H9 (cell line): ENCODE measurements at regions not wholly inside any gene's neighbourhood (a gene's known extent, or its start where the extent isn't known, plus 50 kb on each side); places are given as distances from the start of the nearest gene placed in this dataset.

Source experiments
- DNase-seq: peaks from one replicate; pipeline ENCODE4 v3.0.0-alpha.2; 2017
- H2AFZ ChIP-seq: one replicate; pipeline ENCODE4 v1.6.1; 2013; ENCODE audit warnings: mild to moderate bottlenecking, low read length, control low read depth, moderate library complexity
- H2AK5ac ChIP-seq: 2 replicates; pipeline ENCODE4 v1.6.1; 2013; ENCODE audit warnings: low read length, control low read depth, mixed read lengths; ENCODE audit not compliant: insufficient read length
- H2BK120ac ChIP-seq: one replicate; pipeline ENCODE4 v1.6.1; 2013; ENCODE audit warnings: low read depth, mild to moderate bottlenecking, low read length, control low read depth, inconsistent platforms; ENCODE audit not compliant: poor library complexity, severe bottlenecking
- H2BK12ac ChIP-seq: 2 replicates; pipeline ENCODE4 v1.6.1; 2013; ENCODE audit warnings: low read length, control low read depth, mixed read lengths, low read depth; ENCODE audit not compliant: insufficient read length
- H2BK15ac ChIP-seq: 2 replicates; pipeline ENCODE4 v1.6.1; 2013; ENCODE audit warnings: low read depth, low read length, control low read depth
- H2BK20ac ChIP-seq: one replicate; pipeline ENCODE4 v1.6.1; 2013; ENCODE audit warnings: low read depth, mild to moderate bottlenecking, low read length, control low read depth, inconsistent platforms; ENCODE audit not compliant: poor library complexity, severe bottlenecking
- H2BK5ac ChIP-seq: 2 replicates; pipeline ENCODE4 v1.6.1; 2013; ENCODE audit warnings: low read length, control low read depth, mixed read lengths; ENCODE audit not compliant: insufficient read length
- H3K14ac ChIP-seq: 2 replicates; pipeline ENCODE4 v1.6.1; 2013; ENCODE audit warnings: low read length, control low read depth; ENCODE audit not compliant: insufficient read depth
- H3K18ac ChIP-seq: 2 replicates; pipeline ENCODE4 v1.6.1; 2013; ENCODE audit warnings: low read depth, mild to moderate bottlenecking, mixed read lengths, low read length, control low read depth; ENCODE audit not compliant: insufficient read length
- H3K23ac ChIP-seq: 2 replicates; pipeline ENCODE4 v1.6.1; 2013; ENCODE audit warnings: low read length, control low read depth, mixed read lengths, low read depth; ENCODE audit not compliant: insufficient read length
- H3K23me2 ChIP-seq: 2 replicates; pipeline ENCODE4 v1.6.1; 2013; ENCODE audit warnings: low read depth, mild to moderate bottlenecking, mixed read lengths, low read length, control low read depth; ENCODE audit not compliant: insufficient read length, poor library complexity, severe bottlenecking
- H3K27ac ChIP-seq: 2 replicates; pipeline ENCODE4 v1.5.1; 2013; ENCODE audit warnings: low read length, control low read depth, mixed read lengths, low read depth; ENCODE audit not compliant: insufficient read length
- H3K27me3 ChIP-seq: 2 replicates; pipeline ENCODE4 v1.6.1; 2013; ENCODE audit warnings: low read length, control low read depth, inconsistent platforms; ENCODE audit not compliant: insufficient read depth
- H3K4ac ChIP-seq: 2 replicates; pipeline ENCODE4 v1.6.1; 2013; ENCODE audit warnings: low read depth, mild to moderate bottlenecking, control low read depth, inconsistent platforms, low read length, moderate library complexity
- H3K4me1 ChIP-seq: 2 replicates; pipeline ENCODE4 v1.6.1; 2013; ENCODE audit warnings: low read length, control low read depth, inconsistent platforms; ENCODE audit not compliant: insufficient read depth
- H3K4me2 ChIP-seq: 2 replicates; pipeline ENCODE4 v1.6.1; 2013; ENCODE audit warnings: low read length, control low read depth, mixed read lengths; ENCODE audit not compliant: insufficient read length, insufficient read depth
- H3K56ac ChIP-seq: 2 replicates; pipeline ENCODE4 v1.6.1; 2013; ENCODE audit warnings: low read depth, mild to moderate bottlenecking, mixed read lengths, low read length, control low read depth; ENCODE audit not compliant: insufficient read length
- H3K79me1 ChIP-seq: 2 replicates; pipeline ENCODE4 v1.6.1; 2013; ENCODE audit warnings: low read depth, mild to moderate bottlenecking, moderate library complexity, low read length, control low read depth, inconsistent platforms; ENCODE audit not compliant: insufficient read depth, poor library complexity, severe bottlenecking
- H3K79me2 ChIP-seq: 2 replicates; pipeline ENCODE4 v1.6.1; 2013; ENCODE audit warnings: low read length, control low read depth, inconsistent platforms; ENCODE audit not compliant: insufficient read depth
- H3K9ac ChIP-seq: 2 replicates; pipeline ENCODE4 v1.6.1; 2013; ENCODE audit warnings: low read length, control low read depth, mixed read lengths; ENCODE audit not compliant: insufficient read length; ENCODE audit errors: extremely low read depth
- H3K9me3 ChIP-seq: one replicate; pipeline ENCODE4 v1.6.1; 2013; ENCODE audit warnings: low read depth, low read length, inconsistent platforms; ENCODE audit not compliant: control insufficient read depth
- H3T11ph ChIP-seq: one replicate; pipeline ENCODE4 v1.6.1; 2013; ENCODE audit warnings: mild to moderate bottlenecking, low read length, control low read depth, inconsistent platforms
- H4K20me1 ChIP-seq: one replicate; pipeline ENCODE4 v1.6.1; 2013; ENCODE audit not compliant: control insufficient read depth, insufficient read length, insufficient read depth
- H4K5ac ChIP-seq: 2 replicates; pipeline ENCODE4 v1.6.1; 2013; ENCODE audit warnings: low read depth, mild to moderate bottlenecking, mixed read lengths, low read length, control low read depth; ENCODE audit not compliant: insufficient read length
- H4K8ac ChIP-seq: replicated peaks from 2 replicates; pipeline ENCODE4 v1.6.1; 2013; ENCODE audit warnings: low read length, control low read depth, mixed read lengths, low read depth; ENCODE audit not compliant: insufficient read length
- H4K91ac ChIP-seq: 2 replicates; pipeline ENCODE4 v1.6.1; 2013; ENCODE audit warnings: low read depth, mild to moderate bottlenecking, moderate library complexity, mixed read lengths, low read length, control low read depth; ENCODE audit not compliant: insufficient read length
- H3K27ac Mint-ChIP-seq, 3 experiments: 2 replicates in 2 of 3; 3 replicates in 1 of 3; pipeline ENCODE4 v1.8.0; 2020 to 2021; ENCODE audit warnings: mixed read lengths in 3 of 3, mild to moderate bottlenecking in 1 of 3, moderate library complexity in 1 of 3
- H3K27me3 Mint-ChIP-seq: 2 replicates; pipeline ENCODE4 v1.8.0; 2021; ENCODE audit warnings: low read depth, mild to moderate bottlenecking, moderate library complexity, mixed read lengths
- H3K36me3 Mint-ChIP-seq, 3 experiments: 2 replicates in 2 of 3; 3 replicates in 1 of 3; pipeline ENCODE4 v1.8.0; 2020 to 2021; ENCODE audit warnings: low read depth in 3 of 3, mixed read lengths in 3 of 3; ENCODE audit not compliant: insufficient read depth in 1 of 3
- H3K4me1 Mint-ChIP-seq, 2 experiments: 2 replicates each; pipeline ENCODE4 v1.8.0; 2020; ENCODE audit warnings: mixed read lengths in 2 of 2
- H3K4me3 Mint-ChIP-seq, 2 experiments: 2 replicates in 1 of 2; 3 replicates in 1 of 2; pipeline ENCODE4 v1.8.0; 2020 to 2021; ENCODE audit warnings: mild to moderate bottlenecking in 2 of 2, mixed read lengths in 2 of 2, moderate library complexity in 1 of 2
- H3K9me3 Mint-ChIP-seq, 2 experiments: 2 replicates in 1 of 2; 3 replicates in 1 of 2; pipeline ENCODE4 v1.8.0; 2020; ENCODE audit warnings: mild to moderate bottlenecking in 2 of 2, mixed read lengths in 2 of 2, moderate library complexity in 1 of 2
- CTCF ChIP-seq: fragments of 200-600 bp; sonication (generic); conservative IDR thresholded peaks from 3 replicates; pipeline ENCODE4 v1.8.0; 2021; ENCODE audit warnings: antibody characterized with exemption, mild to moderate bottlenecking
- WGBS: extraction: QIAGEN DNeasy Blood & Tissue Kit; methylation state at CpG from one replicate; pipeline ENCODE4 v1.1.7; 2013; ENCODE audit warnings: missing lambda C conversion rate, low lambda C conversion rate, mixed read lengths; ENCODE audit not compliant: insufficient read length; ENCODE audit errors: extremely low coverage; 5-methylcytosine and 5-hydroxymethylcytosine counted together

GRCh38 chr9:91082731-91083130, 279.0 kb downstream of the AUH start:
- Histone ChIP-seq H2AFZ (no peak overlapping the region), H3K27ac (no peak overlapping the region), H3K23ac (no peak overlapping the region), H3K9ac (no peak overlapping the region), H4K8ac (no peak overlapping the region), H3K79me2 (no peaks in the 10 kb centered on the region), H3T11ph (no peak overlapping the region), H2BK120ac (no peak overlapping the region), H3K4me2 (no peak overlapping the region), H3K4ac (no peak overlapping the region), H3K27me3 (no peaks in the 10 kb centered on the region), H3K18ac (no peak overlapping the region), H2BK12ac (no peak overlapping the region), H2BK5ac (no peak overlapping the region), H4K5ac (no peak overlapping the region), H3K4me1 (peaks cover 2% of the 10 kb centered on the region; the same call in 1 of the 2 replicates), H4K20me1 (no peaks in the 10 kb centered on the region), H3K14ac (no peak overlapping the region), H2BK20ac (no peak overlapping the region), H4K91ac (no peak overlapping the region), H2AK5ac (no peak overlapping the region), H3K56ac (no peak overlapping the region), H3K9me3 (no peaks in the 10 kb centered on the region), H3K79me1 (no peaks in the 10 kb centered on the region), H2BK15ac (no peak overlapping the region), H3K23me2 (no peaks in the 10 kb centered on the region)
- H3K9me3 Mint-ChIP-seq: no peaks in the 10 kb centered on the region
- WGBS: no CpG with 5 or more reads among the region's 4 CpGs
- TF ChIP-seq CTCF: no peak
- no peak overlapping the region for H3K4me3 Mint-ChIP-seq
- H3K27ac Mint-ChIP-seq: no peak overlapping the region
- H3K27me3 Mint-ChIP-seq: peaks cover 3% of the 10 kb centered on the region
- no peaks in the 10 kb centered on the region; a peak in 1 of 7 replicates for H3K36me3 Mint-ChIP-seq
- H3K4me1 Mint-ChIP-seq: peaks cover 34 to 47% of the 10 kb centered on the region in 2 experiments
- DNase-seq: no peak
